DOHH2 (cell line): ENCODE measurements at regions not wholly inside any gene's neighbourhood (a gene's known extent, or its start where the extent isn't known, plus 50 kb on each side); places are given as distances from the start of the nearest gene placed in this dataset.

Experiments
- H3F3A ChIP-seq: fragments of 200-600 bp; sonication (generic), shearing (Covaris generic); 2 replicates; pipeline ENCODE4 v1.6.0; 2016; ENCODE audit warnings: antibody characterized with exemption, mild to moderate bottlenecking; ENCODE audit not compliant: control insufficient read depth, insufficient read depth
- H3K27ac ChIP-seq: fragments of 200-600 bp; sonication (generic); 2 replicates; pipeline ENCODE4 v1.5.1; 2014; ENCODE audit warnings: low read depth, mild to moderate bottlenecking, low read length, moderate library complexity
- H3K27me3 ChIP-seq: fragments of 200-600 bp; sonication (generic); 2 replicates; pipeline ENCODE4 v1.6.1; 2014; ENCODE audit warnings: mild to moderate bottlenecking, low read length, mixed read lengths; ENCODE audit not compliant: control insufficient read depth
- H3K36me3 ChIP-seq: fragments of 200-600 bp; sonication (generic); 2 replicates; pipeline ENCODE4 v1.6.1; 2014; ENCODE audit warnings: mild to moderate bottlenecking, low read length, moderate library complexity, mixed read lengths; ENCODE audit not compliant: control insufficient read depth
- H3K4me1 ChIP-seq: fragments of 200-600 bp; sonication (generic); 2 replicates; pipeline ENCODE4 v1.6.1; 2014; ENCODE audit warnings: mild to moderate bottlenecking, low read length, mixed read lengths; ENCODE audit not compliant: control insufficient read depth
- H3K4me2 ChIP-seq: fragments of 200-600 bp; sonication (generic); 2 replicates; pipeline ENCODE4 v1.6.0; 2014; ENCODE audit warnings: mild to moderate bottlenecking, low read length, moderate library complexity
- H3K4me3 ChIP-seq: fragments of 200-600 bp; sonication (generic); 2 replicates; pipeline ENCODE4 v1.5.1; 2014; ENCODE audit warnings: mild to moderate bottlenecking, low read length, mixed read lengths
- H3K79me2 ChIP-seq: fragments of 200-600 bp; sonication (generic); 2 replicates; pipeline ENCODE4 v1.6.1; 2014; ENCODE audit warnings: mild to moderate bottlenecking, low read length, mixed read lengths; ENCODE audit not compliant: control insufficient read depth
- H3K9me2 ChIP-seq: fragments of 200-600 bp; sonication (generic); replicated peaks from 2 replicates; pipeline ENCODE4 v1.6.1; 2014; ENCODE audit warnings: mild to moderate bottlenecking, low read length, mixed read lengths; ENCODE audit not compliant: control insufficient read depth
- H3K9me3 ChIP-seq: fragments of 200-600 bp; sonication (generic); 2 replicates; pipeline ENCODE4 v1.6.1; 2014; ENCODE audit warnings: antibody characterized with exemption, low read length, mixed read lengths; ENCODE audit not compliant: control insufficient read depth, insufficient read depth
- H4K20me1 ChIP-seq: fragments of 200-600 bp; sonication (generic); 2 replicates; pipeline ENCODE4 v1.6.0; 2014; ENCODE audit warnings: low read depth, mild to moderate bottlenecking, antibody characterized with exemption, low read length, moderate library complexity; ENCODE audit not compliant: control insufficient read depth, insufficient read depth
- EZH2phosphoT487 ChIP-seq: fragments of 200-600 bp; sonication (generic); IDR thresholded peaks from 2 replicates; pipeline ENCODE4 v1.6.1; 2017; ENCODE audit warnings: borderline replicate concordance, mild to moderate bottlenecking, antibody characterized with exemption, low read length, moderate library complexity, mixed read lengths
- TF ChIP-seq, protein P1 (sequence below): fragments of 200-600 bp; sonication (generic); IDR thresholded peaks from one replicate; pipeline ENCODE4 v1.5.1; 2014; ENCODE audit warnings: antibody characterized with exemption, mild to moderate bottlenecking, low read depth, low read length; ENCODE audit not compliant: poor library complexity, severe bottlenecking

DNA sequence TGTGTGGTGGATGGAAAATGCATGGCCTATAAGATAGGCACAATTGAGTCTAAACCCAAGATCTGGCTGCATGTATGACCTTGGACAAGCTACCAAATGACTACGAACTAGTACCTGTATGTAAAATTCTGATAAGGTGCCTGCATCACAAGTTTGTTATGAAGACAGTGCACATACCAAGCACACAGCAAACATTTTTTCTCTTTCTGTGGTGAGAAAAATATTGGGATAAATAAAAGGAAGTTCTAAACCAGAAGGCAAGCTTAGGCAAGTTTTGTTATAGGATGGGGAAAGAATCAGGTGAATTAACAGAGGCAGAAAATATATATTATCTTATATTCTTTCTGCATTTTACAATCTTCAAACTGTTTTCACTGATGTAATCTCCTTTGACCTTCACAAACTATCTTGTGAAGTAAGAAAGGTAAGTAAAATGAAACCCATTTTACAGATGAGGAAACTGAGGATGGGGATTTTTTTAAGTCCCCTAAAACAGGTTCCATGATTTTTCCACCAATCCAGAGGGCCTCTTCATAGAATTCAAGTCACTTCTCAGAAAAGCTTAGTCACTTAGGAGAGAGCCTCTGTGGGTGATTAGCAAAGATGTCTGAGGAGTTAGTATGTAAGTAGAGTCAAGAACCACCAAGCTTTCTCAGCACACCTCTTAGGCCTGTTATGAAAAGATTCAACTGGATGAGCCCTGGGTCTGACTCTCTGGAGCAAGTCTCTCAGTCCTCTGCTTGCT, 132.0 kb upstream of the RAP1B start:
- H3K79me2 ChIP-seq = no peaks in the 10 kb centered on the region
- H3K4me1 ChIP-seq = peaks cover 20% of the 10 kb centered on the region
- peaks cover 8% of the 10 kb centered on the region for H3K9me3 ChIP-seq
- no peaks in the 10 kb centered on the region for H3K36me3 ChIP-seq
- peaks cover 16% of the 10 kb centered on the region for H3K27me3 ChIP-seq
- H3F3A ChIP-seq = no peaks in the 10 kb centered on the region
- H4K20me1 ChIP-seq = no peaks in the 10 kb centered on the region
- no peak overlapping the region for H3K27ac ChIP-seq
- H3K4me3 ChIP-seq = no peak overlapping the region
- no peak for TF ChIP-seq EZH2phosphoT487
- TF ChIP-seq, protein P1, sequence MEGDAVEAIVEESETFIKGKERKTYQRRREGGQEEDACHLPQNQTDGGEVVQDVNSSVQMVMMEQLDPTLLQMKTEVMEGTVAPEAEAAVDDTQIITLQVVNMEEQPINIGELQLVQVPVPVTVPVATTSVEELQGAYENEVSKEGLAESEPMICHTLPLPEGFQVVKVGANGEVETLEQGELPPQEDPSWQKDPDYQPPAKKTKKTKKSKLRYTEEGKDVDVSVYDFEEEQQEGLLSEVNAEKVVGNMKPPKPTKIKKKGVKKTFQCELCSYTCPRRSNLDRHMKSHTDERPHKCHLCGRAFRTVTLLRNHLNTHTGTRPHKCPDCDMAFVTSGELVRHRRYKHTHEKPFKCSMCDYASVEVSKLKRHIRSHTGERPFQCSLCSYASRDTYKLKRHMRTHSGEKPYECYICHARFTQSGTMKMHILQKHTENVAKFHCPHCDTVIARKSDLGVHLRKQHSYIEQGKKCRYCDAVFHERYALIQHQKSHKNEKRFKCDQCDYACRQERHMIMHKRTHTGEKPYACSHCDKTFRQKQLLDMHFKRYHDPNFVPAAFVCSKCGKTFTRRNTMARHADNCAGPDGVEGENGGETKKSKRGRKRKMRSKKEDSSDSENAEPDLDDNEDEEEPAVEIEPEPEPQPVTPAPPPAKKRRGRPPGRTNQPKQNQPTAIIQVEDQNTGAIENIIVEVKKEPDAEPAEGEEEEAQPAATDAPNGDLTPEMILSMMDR = no peak
- no peak overlapping the region for H3K4me2 ChIP-seq
- no peaks in the 10 kb centered on the region for H3K9me2 ChIP-seq

DNA sequence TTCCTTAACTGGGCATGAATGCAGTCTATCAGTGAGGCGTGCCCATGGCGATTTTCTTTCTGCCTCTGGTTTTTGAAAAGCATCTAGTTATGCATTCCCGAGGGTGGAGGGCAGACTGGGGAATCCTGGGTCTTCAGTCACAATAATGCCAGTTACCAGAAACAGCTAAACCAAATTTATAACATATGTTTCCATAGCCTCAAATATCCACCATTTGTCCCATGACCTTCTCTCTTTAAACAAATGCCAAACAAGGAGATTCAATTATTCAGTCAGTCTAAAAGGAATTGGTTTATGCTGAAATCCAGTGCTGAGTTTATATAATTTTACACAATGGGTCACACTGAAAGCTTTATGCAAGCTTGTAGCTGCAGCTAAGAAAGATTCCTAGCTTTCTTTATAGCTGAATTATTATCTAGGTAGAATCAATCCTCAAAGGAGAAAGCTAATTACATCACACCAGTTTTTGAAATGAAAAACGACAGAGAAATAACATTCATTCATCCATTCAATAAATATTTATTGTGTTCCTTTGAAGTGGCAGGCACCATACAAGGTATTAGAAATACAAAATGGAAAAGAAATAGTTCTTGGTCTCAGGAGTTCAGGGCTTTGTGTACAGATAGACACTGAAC, 131.3 kb upstream of the RAP1B start:
- TF ChIP-seq, protein P1 = no peak
- no peak for TF ChIP-seq EZH2phosphoT487
- H3K27me3 ChIP-seq = peaks cover 14% of the 10 kb centered on the region
- H3K4me3 ChIP-seq = no peak overlapping the region
- H4K20me1 ChIP-seq = no peaks in the 10 kb centered on the region
- H3K36me3 ChIP-seq = no peaks in the 10 kb centered on the region
- peaks cover 20% of the 10 kb centered on the region for H3K4me1 ChIP-seq
- H3F3A ChIP-seq = no peaks in the 10 kb centered on the region
- H3K4me2 ChIP-seq = no peak overlapping the region
- no peaks in the 10 kb centered on the region for H3K9me2 ChIP-seq
- H3K79me2 ChIP-seq = no peaks in the 10 kb centered on the region
- H3K9me3 ChIP-seq = peaks cover 8% of the 10 kb centered on the region
- H3K27ac ChIP-seq = no peak overlapping the region

DNA sequence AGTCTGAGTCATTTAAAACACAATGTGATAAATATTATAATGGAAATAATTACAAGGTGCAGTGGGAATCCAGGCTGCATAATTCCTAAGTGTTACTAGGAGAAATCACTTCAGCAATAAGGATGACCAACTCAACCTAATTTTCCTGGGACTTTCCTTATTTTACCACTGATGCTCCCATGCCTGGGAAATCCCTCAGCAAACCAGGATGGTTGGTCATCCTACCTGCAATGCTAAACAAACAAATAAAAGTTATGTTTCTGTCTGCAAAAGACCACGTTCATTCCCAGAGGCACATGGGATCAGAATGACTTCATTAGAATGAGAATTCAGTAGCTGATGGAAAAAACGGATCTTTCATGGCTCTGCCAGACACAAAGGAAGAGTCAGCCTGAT, 130.8 kb upstream of the RAP1B start:
- TF ChIP-seq, protein P1 = no peak
- no peak for TF ChIP-seq EZH2phosphoT487
- Histone ChIP-seq H3K9me3 (peaks cover 8% of the 10 kb centered on the region), H3K27ac (no peak overlapping the region)

More for the DNA sequence above, 130.8 kb upstream of the RAP1B start:
- Histone ChIP-seq H3K27me3 (peaks cover 13% of the 10 kb centered on the region), H3K36me3 (no peaks in the 10 kb centered on the region), H3K4me2 (no peak overlapping the region), H3K4me1 (peaks cover 20% of the 10 kb centered on the region), H3K4me3 (no peak overlapping the region), H4K20me1 (no peaks in the 10 kb centered on the region), H3K9me2 (no peaks in the 10 kb centered on the region), H3F3A (no peaks in the 10 kb centered on the region), H3K79me2 (no peaks in the 10 kb centered on the region)
